ENCODE measurements at regions not wholly inside any gene's neighbourhood (a gene's known extent, or its start where the extent isn't known, plus 50 kb on each side); places are given as distances from the start of the nearest gene placed in this dataset.

- Mint-ChIP-seq H3K4me1 (no peaks in the 10 kb centered on the region), H3K9me3 (peaks cover 4% of the 10 kb centered on the region), H3K4me3 (no peak overlapping the region), H3K27ac (no peak overlapping the region), H3K27me3 (no peaks in the 10 kb centered on the region), H3K36me3 (ENCODE audit: low read depth) (no peaks in the 10 kb centered on the region)
- ATAC-seq (replicated peaks): no peak
Observed at GRCh38 chr3:148150141-148150540, 547.6 kb upstream of the AGTR1 start.

GRCh38 chr3:148158210-148158609, 539.5 kb upstream of the AGTR1 start:
- no peaks in the 10 kb centered on the region for H3K36me3 Mint-ChIP-seq (ENCODE audit: low read depth)
- no peaks in the 10 kb centered on the region for H3K4me1 Mint-ChIP-seq
- no peaks in the 10 kb centered on the region for H3K9me3 Mint-ChIP-seq
- H3K27me3 Mint-ChIP-seq: no peaks in the 10 kb centered on the region
- H3K27ac Mint-ChIP-seq: no peak overlapping the region
- ATAC-seq (replicated peaks): no peak
- H3K4me3 Mint-ChIP-seq: no peak overlapping the region

GRCh38 chr3:148162132-148162531, 535.6 kb upstream of the AGTR1 start:
- Mint-ChIP-seq H3K36me3 (ENCODE audit: low read depth) (no peaks in the 10 kb centered on the region), H3K9me3 (no peaks in the 10 kb centered on the region), H3K4me1 (no peaks in the 10 kb centered on the region), H3K4me3 (no peak overlapping the region), H3K27ac (no peak overlapping the region), H3K27me3 (no peaks in the 10 kb centered on the region)
- no peak for ATAC-seq (replicated peaks)

- no peaks in the 10 kb centered on the region for H3K9me3 Mint-ChIP-seq
- no peaks in the 10 kb centered on the region for H3K27me3 Mint-ChIP-seq
- ATAC-seq (replicated peaks): no peak
- no peaks in the 10 kb centered on the region for H3K4me1 Mint-ChIP-seq
- H3K36me3 Mint-ChIP-seq (ENCODE audit: low read depth): no peaks in the 10 kb centered on the region
- H3K4me3 Mint-ChIP-seq: no peak overlapping the region
- H3K27ac Mint-ChIP-seq: no peak overlapping the region
Observed at GRCh38 chr3:148168347-148168746, 529.4 kb upstream of the AGTR1 start.

GRCh38 chr3:148173851-148174250, 523.9 kb upstream of the AGTR1 start:
- Mint-ChIP-seq H3K36me3 (ENCODE audit: low read depth) (no peaks in the 10 kb centered on the region), H3K4me3 (no peak overlapping the region), H3K4me1 (no peaks in the 10 kb centered on the region), H3K27me3 (no peaks in the 10 kb centered on the region), H3K9me3 (no peaks in the 10 kb centered on the region), H3K27ac (no peak overlapping the region)
- ATAC-seq (replicated peaks): no peak

- no peak overlapping the region for H3K4me3 Mint-ChIP-seq
- H3K36me3 Mint-ChIP-seq (ENCODE audit: low read depth): no peaks in the 10 kb centered on the region
- H3K4me1 Mint-ChIP-seq: no peaks in the 10 kb centered on the region
- no peaks in the 10 kb centered on the region for H3K27me3 Mint-ChIP-seq
- H3K27ac Mint-ChIP-seq: no peak overlapping the region
- no peaks in the 10 kb centered on the region for H3K9me3 Mint-ChIP-seq
- no peak for ATAC-seq (replicated peaks)
Observed at GRCh38 chr3:148175214-148175613, 522.5 kb upstream of the AGTR1 start.

GRCh38 chr3:148178503-148178902, 519.2 kb upstream of the AGTR1 start:
- H3K9me3 Mint-ChIP-seq: peaks cover 3% of the 10 kb centered on the region
- no peak overlapping the region for H3K4me3 Mint-ChIP-seq
- H3K36me3 Mint-ChIP-seq (ENCODE audit: low read depth): no peaks in the 10 kb centered on the region
- H3K4me1 Mint-ChIP-seq: no peaks in the 10 kb centered on the region
- no peak for ATAC-seq (replicated peaks)
- no peaks in the 10 kb centered on the region for H3K27me3 Mint-ChIP-seq
- no peak overlapping the region for H3K27ac Mint-ChIP-seq

- Mint-ChIP-seq H3K36me3 (ENCODE audit: low read depth) (no peaks in the 10 kb centered on the region), H3K27me3 (no peaks in the 10 kb centered on the region), H3K9me3 (peaks cover 3% of the 10 kb centered on the region), H3K27ac (no peak overlapping the region), H3K4me3 (no peak overlapping the region), H3K4me1 (no peaks in the 10 kb centered on the region)
- ATAC-seq (replicated peaks): no peak
Observed at GRCh38 chr3:148184798-148185197, 512.9 kb upstream of the AGTR1 start.

GRCh38 chr3:148186881-148187280, 510.8 kb upstream of the AGTR1 start:
- H3K4me1 Mint-ChIP-seq: no peaks in the 10 kb centered on the region
- no peak overlapping the region for H3K4me3 Mint-ChIP-seq
- H3K36me3 Mint-ChIP-seq (ENCODE audit: low read depth): no peaks in the 10 kb centered on the region
- no peak overlapping the region for H3K27ac Mint-ChIP-seq
- no peak for ATAC-seq (replicated peaks)
- H3K9me3 Mint-ChIP-seq: no peaks in the 10 kb centered on the region
- no peaks in the 10 kb centered on the region for H3K27me3 Mint-ChIP-seq

GRCh38 chr3:148187296-148187695, 510.4 kb upstream of the AGTR1 start:
- no peaks in the 10 kb centered on the region for H3K27me3 Mint-ChIP-seq
- H3K4me1 Mint-ChIP-seq: no peaks in the 10 kb centered on the region
- no peak for ATAC-seq (replicated peaks)

GRCh38 chr3:148190441-148190990, 507.2 kb upstream of the AGTR1 start:
- Mint-ChIP-seq H3K27ac (no peak overlapping the region), H3K4me3 (no peak overlapping the region), H3K36me3 (ENCODE audit: low read depth) (no peaks in the 10 kb centered on the region), H3K4me1 (no peaks in the 10 kb centered on the region), H3K9me3 (peaks cover 3% of the 10 kb centered on the region), H3K27me3 (no peaks in the 10 kb centered on the region)
- ATAC-seq (replicated peaks): no peak

More at GRCh38 chr3:148187296-148187695, 510.4 kb upstream of the AGTR1 start:
- no peak overlapping the region for H3K4me3 Mint-ChIP-seq
- H3K9me3 Mint-ChIP-seq: no peaks in the 10 kb centered on the region
- no peak overlapping the region for H3K27ac Mint-ChIP-seq
- H3K36me3 Mint-ChIP-seq (ENCODE audit: low read depth): no peaks in the 10 kb centered on the region

- no peak overlapping the region for H3K4me3 Mint-ChIP-seq
- H3K9me3 Mint-ChIP-seq: peaks cover 3% of the 10 kb centered on the region
- ATAC-seq (replicated peaks): no peak
- no peaks in the 10 kb centered on the region for H3K4me1 Mint-ChIP-seq
- H3K27ac Mint-ChIP-seq: no peak overlapping the region
- H3K36me3 Mint-ChIP-seq (ENCODE audit: low read depth): no peaks in the 10 kb centered on the region
- H3K27me3 Mint-ChIP-seq: no peaks in the 10 kb centered on the region
Observed at GRCh38 chr3:148191966-148192365, 505.7 kb upstream of the AGTR1 start.

GRCh38 chr3:148197061-148197460, 500.6 kb upstream of the AGTR1 start:
- ATAC-seq (replicated peaks): no peak
- Mint-ChIP-seq H3K4me1 (no peaks in the 10 kb centered on the region), H3K27me3 (no peaks in the 10 kb centered on the region), H3K36me3 (ENCODE audit: low read depth) (no peaks in the 10 kb centered on the region), H3K4me3 (no peak overlapping the region), H3K9me3 (peaks cover 17% of the 10 kb centered on the region), H3K27ac (no peak overlapping the region)

GRCh38 chr3:148202386-148202785, 495.3 kb upstream of the AGTR1 start:
- peaks cover 16% of the 10 kb centered on the region for H3K9me3 Mint-ChIP-seq
- H3K36me3 Mint-ChIP-seq (ENCODE audit: low read depth): no peaks in the 10 kb centered on the region
- no peak overlapping the region for H3K4me3 Mint-ChIP-seq
- H3K27me3 Mint-ChIP-seq: no peaks in the 10 kb centered on the region
- no peak overlapping the region for H3K27ac Mint-ChIP-seq
- ATAC-seq (replicated peaks): no peak
- no peaks in the 10 kb centered on the region for H3K4me1 Mint-ChIP-seq

GRCh38 chr3:148203297-148204010, 494.2 kb upstream of the AGTR1 start:
- Mint-ChIP-seq H3K4me3 (no peak overlapping the region), H3K36me3 (ENCODE audit: low read depth) (no peaks in the 10 kb centered on the region), H3K9me3 (peaks cover 14% of the 10 kb centered on the region), H3K27ac (no peak overlapping the region), H3K27me3 (no peaks in the 10 kb centered on the region), H3K4me1 (no peaks in the 10 kb centered on the region)
- no peak for ATAC-seq (replicated peaks)

All from activated T-helper 17 cell treated with anti-CD3 and anti-CD28 coated beads, Interleukin-2, amount 50 U/mL, for 72 hours (primary cell).